GM12892 (cell line): ENCODE measurements at regions not wholly inside any gene's neighbourhood (a gene's known extent, or its start where the extent isn't known, plus 50 kb on each side); places are given as distances from the start of the nearest gene placed in this dataset.

Experiments
- POLR2A ChIP-seq: IDR thresholded peaks from 2 replicates; pipeline ENCODE4 v1.6.1; 2011; ENCODE audit warnings: low read depth, low read length, control low read depth
- POLR2AphosphoS5 ChIP-seq: IDR thresholded peaks from 2 replicates; pipeline ENCODE4 v1.6.1; 2011; ENCODE audit warnings: low read depth, low read length, control low read depth

DNA sequence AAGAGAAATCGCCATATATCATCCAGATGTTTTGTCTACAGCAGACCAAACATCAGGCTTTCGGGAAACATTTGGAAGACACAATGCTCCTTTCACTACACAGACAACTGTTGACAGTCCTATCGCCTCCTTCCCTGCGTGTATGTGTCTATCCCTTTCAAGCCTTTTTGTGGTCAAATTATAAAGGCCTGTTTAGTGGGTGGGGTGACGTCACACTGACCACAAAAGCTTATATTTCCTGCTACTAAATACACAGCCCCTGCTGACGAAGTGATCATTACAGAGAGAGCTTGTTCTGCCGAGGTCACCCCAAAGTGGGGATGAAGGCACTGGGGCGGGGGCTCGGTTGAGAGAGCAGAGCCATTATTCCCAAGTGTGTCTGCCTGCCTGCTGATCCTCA is 302.7 kb upstream of the TNP1 start:
- TF ChIP-seq POLR2A (no peak), POLR2AphosphoS5 (no peak)
